SH-SY5Y (cell line): ENCODE measurements at regions not wholly inside any gene's neighbourhood (a gene's known extent, or its start where the extent isn't known, plus 50 kb on each side); places are given as distances from the start of the nearest gene placed in this dataset.

Experiments
- GATA2 ChIP-seq: IDR thresholded peaks from 2 replicates; pipeline ENCODE4 v1.6.1; 2011; ENCODE audit warnings: mild to moderate bottlenecking, low read depth, low read length
- GATA3 ChIP-seq: IDR thresholded peaks from 2 replicates; pipeline ENCODE4 v1.6.1; 2011; ENCODE audit warnings: low read depth, mild to moderate bottlenecking, low read length, moderate library complexity

DNA sequence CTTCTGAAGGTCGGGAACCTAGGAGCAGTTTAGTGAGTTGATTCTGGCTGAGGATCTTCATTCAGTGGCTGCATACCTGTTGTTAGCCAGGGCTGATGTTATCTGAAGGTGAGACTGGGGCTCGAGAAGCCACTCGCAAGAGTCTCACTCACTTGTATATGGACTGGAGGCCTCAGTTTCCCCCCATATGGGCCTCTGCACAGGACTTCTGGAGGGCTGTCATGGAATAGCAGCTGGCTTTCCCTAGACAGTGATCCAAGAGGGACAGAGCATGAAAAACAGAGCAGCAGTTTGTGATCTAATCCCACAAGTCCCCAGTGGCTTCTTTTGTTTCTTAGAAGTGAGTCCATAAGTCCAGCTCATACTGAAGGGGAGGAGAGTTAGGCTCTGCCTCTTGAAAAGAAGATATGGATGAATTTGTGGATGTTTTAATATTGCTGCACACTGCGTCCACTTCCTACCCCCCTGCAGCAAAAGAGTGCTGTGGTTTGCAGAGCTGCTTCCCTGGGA is 623.4 kb downstream of the CDH26 start:
- TF ChIP-seq GATA3, result no peak
- no peak for TF ChIP-seq GATA2
